OCI-LY7 (cell line): ENCODE measurements at regions not wholly inside any gene's neighbourhood (a gene's known extent, or its start where the extent isn't known, plus 50 kb on each side); places are given as distances from the start of the nearest gene placed in this dataset.

Experiments used
- BruUV-seq: library from RNA; stranded (reverse); fragments of 400-500 nt; replicated peaks from 2 replicates; lab custom pipeline; 2021; lab: Mats Ljungman, UMichigan
- CTCF ChIA-PET: fragments of 300-600 bp; sonication (Branson Sonifier 250); formaldehyde crosslinking; loops from one replicate; lab custom pipeline; 2022; ENCODE audit warnings: antibody characterized with exemption; ENCODE audit not compliant: unreplicated experiment; lab: Charles Lee
- POLR2A ChIA-PET: fragments of 300-600 bp; sonication (Branson Sonifier 250); formaldehyde crosslinking; loops from one replicate; lab custom pipeline; 2022; ENCODE audit warnings: antibody characterized with exemption; lab: Charles Lee
- DNase-seq: peaks from one replicate; pipeline ENCODE4 v3.0.0-alpha.2; 2015; ENCODE audit warnings: low spot score
- H2AFZ ChIP-seq: fragments of 200-600 bp; sonication (generic), shearing (Covaris generic); 2 replicates; pipeline ENCODE4 v1.6.1; 2014; ENCODE audit warnings: mild to moderate bottlenecking, antibody characterized with exemption, low read length, moderate library complexity
- H3K27ac ChIP-seq: fragments of 200-600 bp; sonication (generic); 2 replicates; pipeline ENCODE4 v1.5.1; 2014; ENCODE audit warnings: mixed run types, low read depth, mild to moderate bottlenecking, moderate library complexity, low read length, inconsistent platforms; ENCODE audit not compliant: poor library complexity, severe bottlenecking
- H3K36me3 ChIP-seq: fragments of 200-600 bp; sonication (generic); 2 replicates; pipeline ENCODE4 v1.6.1; 2014; ENCODE audit warnings: mild to moderate bottlenecking, antibody characterized with exemption, low read length, moderate library complexity, mixed read lengths; ENCODE audit not compliant: insufficient read depth
- H3K4me1 ChIP-seq: fragments of 200-600 bp; sonication (generic); 2 replicates; pipeline ENCODE4 v1.5.1; 2014; ENCODE audit warnings: mild to moderate bottlenecking, low read length; ENCODE audit not compliant: insufficient read depth, poor library complexity, severe bottlenecking
- H3K4me2 ChIP-seq: fragments of 200-600 bp; sonication (generic); 2 replicates; pipeline ENCODE4 v1.6.1; 2014; ENCODE audit warnings: mild to moderate bottlenecking, low read length
- H3K4me3 ChIP-seq: fragments of 200-600 bp; sonication (generic); 2 replicates; pipeline ENCODE4 v1.5.1; 2014; ENCODE audit warnings: mild to moderate bottlenecking, low read depth, low read length; ENCODE audit not compliant: poor library complexity, severe bottlenecking
- H3K79me2 ChIP-seq: fragments of 200-600 bp; sonication (generic); 2 replicates; pipeline ENCODE4 v1.6.1; 2016; ENCODE audit warnings: low read depth, mild to moderate bottlenecking, low read length, moderate library complexity, mixed read lengths; ENCODE audit not compliant: insufficient read depth
- H3K9me2 ChIP-seq: fragments of 200-600 bp; sonication (generic); 2 replicates; pipeline ENCODE4 v1.6.1; 2016; ENCODE audit warnings: mild to moderate bottlenecking, low read length, mixed read lengths; ENCODE audit not compliant: insufficient read depth
- H3K9me3 ChIP-seq: fragments of 200-600 bp; sonication (generic); 2 replicates; pipeline ENCODE4 v1.6.1; 2014; ENCODE audit warnings: mild to moderate bottlenecking, mixed run types, low read length, mixed read lengths
- H4K20me1 ChIP-seq: fragments of 200-600 bp; sonication (generic); 2 replicates; pipeline ENCODE4 v1.6.1; 2014; ENCODE audit warnings: mild to moderate bottlenecking, antibody characterized with exemption, low read length, moderate library complexity, mixed read lengths; ENCODE audit not compliant: insufficient read depth
- EZH2phosphoT487 ChIP-seq: fragments of 200-600 bp; sonication (generic); IDR thresholded peaks from 2 replicates; pipeline ENCODE4 v1.6.1; 2018; ENCODE audit warnings: low read depth, borderline replicate concordance, mild to moderate bottlenecking, mixed run types, antibody characterized with exemption, low read length, moderate library complexity, mixed read lengths
- intact Hi-C: fragments of 100-400 bp; cut with micrococcal nuclease; formaldehyde crosslinking; loops from one replicate; pipeline ENCODE4 v1.10.0; 2022; ENCODE audit not compliant: unreplicated experiment
- TF ChIP-seq, protein P1 (sequence below): fragments of 200-600 bp; sonication (generic); conservative IDR thresholded peaks from 2 replicates; pipeline ENCODE4 v1.5.1; 2014; ENCODE audit warnings: mild to moderate bottlenecking, antibody characterized with exemption, low read length, moderate library complexity, mixed read lengths

DNA sequence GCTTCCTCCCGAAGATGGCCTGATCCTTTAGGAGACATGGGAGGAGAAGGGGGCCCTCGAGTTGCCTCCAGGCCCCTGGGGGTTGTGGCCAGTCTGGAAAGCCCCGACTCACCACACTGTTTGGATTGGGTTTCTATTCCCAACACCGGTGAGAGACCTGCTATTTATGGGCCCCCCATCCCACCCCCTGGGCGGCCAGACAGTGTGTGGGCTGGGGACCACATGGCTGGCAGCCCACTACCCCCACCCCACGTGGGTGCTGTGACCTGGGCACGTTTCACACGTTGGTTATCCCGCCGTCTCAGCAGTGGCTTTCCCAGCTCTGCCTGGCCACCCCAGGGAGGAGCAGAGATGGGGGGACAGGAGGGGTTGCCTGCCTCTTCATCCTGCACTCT is 116.1 kb downstream of the VEGFA start:
- CTCF ChIA-PET = no interaction called here
- POLR2A ChIA-PET = no interaction called here
- H3K27ac ChIP-seq = no peak overlapping the region
- no peak overlapping the region for H3K4me2 ChIP-seq
- TF ChIP-seq, protein P1, sequence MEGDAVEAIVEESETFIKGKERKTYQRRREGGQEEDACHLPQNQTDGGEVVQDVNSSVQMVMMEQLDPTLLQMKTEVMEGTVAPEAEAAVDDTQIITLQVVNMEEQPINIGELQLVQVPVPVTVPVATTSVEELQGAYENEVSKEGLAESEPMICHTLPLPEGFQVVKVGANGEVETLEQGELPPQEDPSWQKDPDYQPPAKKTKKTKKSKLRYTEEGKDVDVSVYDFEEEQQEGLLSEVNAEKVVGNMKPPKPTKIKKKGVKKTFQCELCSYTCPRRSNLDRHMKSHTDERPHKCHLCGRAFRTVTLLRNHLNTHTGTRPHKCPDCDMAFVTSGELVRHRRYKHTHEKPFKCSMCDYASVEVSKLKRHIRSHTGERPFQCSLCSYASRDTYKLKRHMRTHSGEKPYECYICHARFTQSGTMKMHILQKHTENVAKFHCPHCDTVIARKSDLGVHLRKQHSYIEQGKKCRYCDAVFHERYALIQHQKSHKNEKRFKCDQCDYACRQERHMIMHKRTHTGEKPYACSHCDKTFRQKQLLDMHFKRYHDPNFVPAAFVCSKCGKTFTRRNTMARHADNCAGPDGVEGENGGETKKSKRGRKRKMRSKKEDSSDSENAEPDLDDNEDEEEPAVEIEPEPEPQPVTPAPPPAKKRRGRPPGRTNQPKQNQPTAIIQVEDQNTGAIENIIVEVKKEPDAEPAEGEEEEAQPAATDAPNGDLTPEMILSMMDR = no peak
- no peak for TF ChIP-seq EZH2phosphoT487
- intact Hi-C loops = no loop called here
- no TSS peak for BruUV-seq
- no peaks in the 10 kb centered on the region for H3K36me3 ChIP-seq
- H3K4me1 ChIP-seq = peaks cover 18% of the 10 kb centered on the region
- H4K20me1 ChIP-seq = no peaks in the 10 kb centered on the region
- DNase-seq = no peak
- H3K9me3 ChIP-seq = no peaks in the 10 kb centered on the region
- no peaks in the 10 kb centered on the region for H3K79me2 ChIP-seq
- no peak overlapping the region for H3K4me3 ChIP-seq
- H3K9me2 ChIP-seq = no peaks in the 10 kb centered on the region
- H2AFZ ChIP-seq = no peak overlapping the region

GRCh38 chr6:43885399-43886066 is 115.5 kb downstream of the VEGFA start:
- no peak overlapping the region for H3K4me3 ChIP-seq
- H3K79me2 ChIP-seq = no peaks in the 10 kb centered on the region
- BruUV-seq = no TSS peak
- peaks cover 18% of the 10 kb centered on the region for H3K4me1 ChIP-seq
- H3K4me2 ChIP-seq = no peak overlapping the region
- POLR2A ChIA-PET = no interaction called here
- no peak overlapping the region for H2AFZ ChIP-seq
- no peak for TF ChIP-seq EZH2phosphoT487
- TF ChIP-seq, protein P1 = no peak
- H4K20me1 ChIP-seq = no peaks in the 10 kb centered on the region
- intact Hi-C loops = no loop called here
- H3K9me2 ChIP-seq = no peaks in the 10 kb centered on the region
- no peak for DNase-seq
- no peaks in the 10 kb centered on the region for H3K9me3 ChIP-seq
- no peaks in the 10 kb centered on the region for H3K36me3 ChIP-seq
- CTCF ChIA-PET = no interaction called here
- no peak overlapping the region for H3K27ac ChIP-seq

- H3K27ac ChIP-seq = peak overlapping the region; percentile 49
- no peaks in the 10 kb centered on the region for H3K79me2 ChIP-seq
- peaks cover 18% of the 10 kb centered on the region for H3K4me1 ChIP-seq
- H3K4me3 ChIP-seq = no peak overlapping the region
- TF ChIP-seq EZH2phosphoT487 = no peak
- TF ChIP-seq, protein P1 = no peak
- intact Hi-C loops = no loop called here
- POLR2A ChIA-PET = no interaction called here
- H3K9me2 ChIP-seq = no peaks in the 10 kb centered on the region
- no peak for DNase-seq
- BruUV-seq = no TSS peak
- CTCF ChIA-PET = interaction anchor here (1.3 kb wide), 1 partner anchor 9 kb away, joined by 3 read pairs; no protein-coding TSS in a partner anchor
- H3K9me3 ChIP-seq = no peaks in the 10 kb centered on the region
- H2AFZ ChIP-seq = no peak overlapping the region
- no peaks in the 10 kb centered on the region for H4K20me1 ChIP-seq
- H3K36me3 ChIP-seq = no peaks in the 10 kb centered on the region
- peak overlapping the region; percentile 27 for H3K4me2 ChIP-seq
These were observed 114.6 kb downstream of the VEGFA start for GRCh38 chr6:43884652-43885022.
